ENCODE measurements at regions not wholly inside any gene's neighbourhood (a gene's known extent, or its start where the extent isn't known, plus 50 kb on each side); places are given as distances from the start of the nearest gene placed in this dataset.

- DNase-seq (ENCODE audit: low spot score in 2 of 2), result no peak
- Mint-ChIP-seq H3K4me3 (no peak overlapping the region), H3K4me1 (no peaks in the 10 kb centered on the region), H3K9me3 (peaks cover 10% of the 10 kb centered on the region), H3K36me3 (no peaks in the 10 kb centered on the region), H3K27ac (no peak overlapping the region)
- ATAC-seq, result no peak
These were observed 168.6 kb downstream of the C7orf25 start for GRCh38 chr7:42743077-42743858.

- Mint-ChIP-seq H3K27ac (no peak overlapping the region), H3K36me3 (no peaks in the 10 kb centered on the region), H3K4me1 (no peaks in the 10 kb centered on the region), H3K9me3 (peaks cover 9% of the 10 kb centered on the region), H3K4me3 (no peak overlapping the region)
- ATAC-seq (no peak), DNase-seq (ENCODE audit: low spot score in 2 of 2) (no peak)
These were observed 169.6 kb downstream of the C7orf25 start for GRCh38 chr7:42742318-42742717.

GRCh38 chr7:42740408-42740807 lies 171.5 kb downstream of the C7orf25 start:
- no peaks in the 10 kb centered on the region for H3K36me3 Mint-ChIP-seq
- H3K4me3 Mint-ChIP-seq, result no peak overlapping the region
- peaks cover 4% of the 10 kb centered on the region for H3K9me3 Mint-ChIP-seq
- ATAC-seq (no peak), DNase-seq (ENCODE audit: low spot score in 2 of 2) (no peak)
- no peak overlapping the region for H3K27ac Mint-ChIP-seq
- H3K4me1 Mint-ChIP-seq, result no peaks in the 10 kb centered on the region

GRCh38 chr7:42739638-42740037 lies 172.2 kb downstream of the C7orf25 start:
- Mint-ChIP-seq H3K4me1 (no peaks in the 10 kb centered on the region), H3K36me3 (no peaks in the 10 kb centered on the region)

GRCh38 chr7:42736931-42737330 lies 174.9 kb downstream of the C7orf25 start:
- Mint-ChIP-seq H3K27ac (no peak overlapping the region), H3K36me3 (no peaks in the 10 kb centered on the region), H3K4me3 (no peak overlapping the region), H3K9me3 (peaks cover 7% of the 10 kb centered on the region), H3K4me1 (no peaks in the 10 kb centered on the region)
- DNase-seq (ENCODE audit: low spot score in 2 of 2) (no peak), ATAC-seq (no peak)

More at GRCh38 chr7:42739638-42740037, 172.2 kb downstream of the C7orf25 start:
- H3K4me3 Mint-ChIP-seq, result no peak overlapping the region
- peaks cover 4% of the 10 kb centered on the region for H3K9me3 Mint-ChIP-seq
- no peak for ATAC-seq
- no peak for DNase-seq (ENCODE audit: low spot score in 2 of 2)
- H3K27ac Mint-ChIP-seq, result no peak overlapping the region

- H3K4me1 Mint-ChIP-seq, result no peaks in the 10 kb centered on the region
- H3K36me3 Mint-ChIP-seq, result no peaks in the 10 kb centered on the region
- ATAC-seq (no peak), DNase-seq (ENCODE audit: low spot score in 2 of 2) (no peak)
- no peak overlapping the region for H3K27ac Mint-ChIP-seq
- H3K9me3 Mint-ChIP-seq, result peaks cover 7% of the 10 kb centered on the region
- H3K4me3 Mint-ChIP-seq, result no peak overlapping the region
These were observed 176.8 kb downstream of the C7orf25 start for GRCh38 chr7:42735081-42735480.

GRCh38 chr7:42734568-42734967 lies 177.3 kb downstream of the C7orf25 start:
- Mint-ChIP-seq H3K9me3 (peaks cover 7% of the 10 kb centered on the region), H3K4me3 (no peak overlapping the region), H3K4me1 (no peaks in the 10 kb centered on the region), H3K36me3 (no peaks in the 10 kb centered on the region), H3K27ac (no peak overlapping the region)
- no peak for DNase-seq (ENCODE audit: low spot score in 2 of 2)
- no peak for ATAC-seq

GRCh38 chr7:42733040-42733439 lies 178.8 kb downstream of the C7orf25 start:
- ATAC-seq, result no peak
- Mint-ChIP-seq H3K36me3 (no peaks in the 10 kb centered on the region), H3K4me3 (no peak overlapping the region), H3K9me3 (peaks cover 3% of the 10 kb centered on the region), H3K4me1 (no peaks in the 10 kb centered on the region), H3K27ac (no peak overlapping the region)
- DNase-seq (ENCODE audit: low spot score in 2 of 2), result no peak

- H3K36me3 Mint-ChIP-seq, result no peaks in the 10 kb centered on the region
- no peak overlapping the region for H3K4me3 Mint-ChIP-seq
- H3K27ac Mint-ChIP-seq, result no peak overlapping the region
- no peak for DNase-seq (ENCODE audit: low spot score in 2 of 2)
- H3K4me1 Mint-ChIP-seq, result no peaks in the 10 kb centered on the region
- no peak for ATAC-seq
- peaks cover 3% of the 10 kb centered on the region for H3K9me3 Mint-ChIP-seq
These were observed 181.3 kb downstream of the C7orf25 start for GRCh38 chr7:42730586-42730985.

- Mint-ChIP-seq H3K4me1 (no peaks in the 10 kb centered on the region), H3K36me3 (no peaks in the 10 kb centered on the region), H3K4me3 (no peak overlapping the region), H3K27ac (no peak overlapping the region), H3K9me3 (peaks cover 3% of the 10 kb centered on the region)
- no peak for DNase-seq (ENCODE audit: low spot score in 2 of 2)
- ATAC-seq, result no peak
These were observed 182.7 kb downstream of the C7orf25 start for GRCh38 chr7:42729053-42729765.

GRCh38 chr7:42727451-42727850 lies 184.4 kb downstream of the C7orf25 start:
- no peaks in the 10 kb centered on the region for H3K9me3 Mint-ChIP-seq
- DNase-seq (ENCODE audit: low spot score in 2 of 2), result no peak

GRCh38 chr7:42726066-42726785 lies 185.6 kb downstream of the C7orf25 start:
- no peak overlapping the region for H3K27ac Mint-ChIP-seq
- H3K9me3 Mint-ChIP-seq, result no peaks in the 10 kb centered on the region
- H3K4me1 Mint-ChIP-seq, result no peaks in the 10 kb centered on the region
- H3K4me3 Mint-ChIP-seq, result no peak overlapping the region
- no peak for ATAC-seq
- no peak for DNase-seq (ENCODE audit: low spot score in 2 of 2)
- H3K36me3 Mint-ChIP-seq, result no peaks in the 10 kb centered on the region

More at GRCh38 chr7:42727451-42727850, 184.4 kb downstream of the C7orf25 start:
- Mint-ChIP-seq H3K4me1 (no peaks in the 10 kb centered on the region), H3K4me3 (no peak overlapping the region), H3K27ac (no peak overlapping the region), H3K36me3 (no peaks in the 10 kb centered on the region)
- no peak for ATAC-seq

GRCh38 chr7:42722716-42723115 lies 189.2 kb downstream of the C7orf25 start:
- no peak overlapping the region for H3K27ac Mint-ChIP-seq
- DNase-seq (ENCODE audit: low spot score in 2 of 2), result no peak
- H3K4me3 Mint-ChIP-seq, result no peak overlapping the region
- H3K36me3 Mint-ChIP-seq, result no peaks in the 10 kb centered on the region
- no peaks in the 10 kb centered on the region for H3K4me1 Mint-ChIP-seq
- ATAC-seq, result no peak
- peaks cover 4% of the 10 kb centered on the region for H3K9me3 Mint-ChIP-seq

GRCh38 chr7:42722198-42722597 lies 189.7 kb downstream of the C7orf25 start:
- ATAC-seq (no peak), DNase-seq (ENCODE audit: low spot score in 2 of 2) (no peak)
- no peaks in the 10 kb centered on the region for H3K36me3 Mint-ChIP-seq
- H3K4me1 Mint-ChIP-seq, result no peaks in the 10 kb centered on the region
- peaks cover 4% of the 10 kb centered on the region for H3K9me3 Mint-ChIP-seq
- no peak overlapping the region for H3K4me3 Mint-ChIP-seq
- H3K27ac Mint-ChIP-seq, result no peak overlapping the region

GRCh38 chr7:42720991-42721796 lies 190.7 kb downstream of the C7orf25 start:
- H3K36me3 Mint-ChIP-seq, result no peaks in the 10 kb centered on the region
- H3K4me3 Mint-ChIP-seq, result no peak overlapping the region
- peaks cover 7% of the 10 kb centered on the region for H3K9me3 Mint-ChIP-seq
- H3K4me1 Mint-ChIP-seq, result no peaks in the 10 kb centered on the region
- ATAC-seq (no peak), DNase-seq (ENCODE audit: low spot score in 2 of 2) (no peak)
- H3K27ac Mint-ChIP-seq, result no peak overlapping the region

Measured in stimulated activated effector memory CD8-positive, alpha-beta T cell treated with anti-CD3 and anti-CD28 coated beads, Interleukin-12 subunit alpha, Interleukin-12 subunit beta, amount 100 ng/mL, for 72 hours (primary cell).